Thyroid gland (tissue), 4 donors: ENCODE measurements at regions not wholly inside any gene's neighbourhood (a gene's known extent, or its start where the extent isn't known, plus 50 kb on each side); places are given as distances from the start of the nearest gene placed in this dataset.

Experiments used
- DNase-seq, 2 donors: peaks; one replicate each; pipeline ENCODE4 v3.0.0-alpha.2; 2019
- H3K27ac ChIP-seq, 3 donors: fragments of 200-600 bp; sonication (generic); 1 replicate in 2 of 3; 2 replicates in 1 of 3; pipeline ENCODE4 v1.5.1; 2016 to 2019; ENCODE audit warnings: mild to moderate bottlenecking in 1 of 3, moderate library complexity in 1 of 3
- H3K27me3 ChIP-seq: fragments of 200-600 bp; sonication (generic); one replicate; pipeline ENCODE4 v1.5.1; 2019
- H3K36me3 ChIP-seq, 2 donors: fragments of 200-600 bp; sonication (generic); one replicate each; pipeline ENCODE4 v1.5.1; 2016 to 2019
- H3K4me1 ChIP-seq, 2 donors: fragments of 200-600 bp; sonication (generic); one replicate each; pipeline ENCODE4 v1.5.1; 2017 to 2019
- H3K4me3 ChIP-seq, 3 donors: fragments of 200-600 bp; sonication (generic); replicated peaks in 1 of 3; 1 replicate in 2 of 3; 2 replicates in 1 of 3; pipeline ENCODE4 v1.5.1; 2016; ENCODE audit warnings: mild to moderate bottlenecking in 1 of 3
- H3K9me3 ChIP-seq: fragments of 200-600 bp; sonication (generic); one replicate; pipeline ENCODE4 v1.5.1; 2017
- CTCF ChIP-seq, 6 experiments: fragments of 200-600 bp in 3 of 6; fragments of 450-650 bp in 3 of 6; sonication (generic) in 3 of 6; IDR thresholded peaks; one replicate each; pipeline ENCODE4 v1.5.1; 2016 to 2019; ENCODE audit warnings: antibody characterized with exemption in 6 of 6, mild to moderate bottlenecking in 2 of 6, inconsistent platforms in 1 of 6, moderate library complexity in 1 of 6
- POLR2A ChIP-seq, 2 donors: fragments of 450-650 bp; IDR thresholded peaks; one replicate each; pipeline ENCODE4 v1.6.1; 2017; ENCODE audit warnings: antibody characterized with exemption in 2 of 2, mild to moderate bottlenecking in 2 of 2, moderate library complexity in 1 of 2
- WGBS, 2 donors: methylation state at CpG; one replicate each; pipeline ENCODE4 v1.1.5; 2017; 5-methylcytosine and 5-hydroxymethylcytosine counted together
- intact Hi-C: fragments of 100-400 bp; cut with DNase I; formaldehyde crosslinking; loops from one replicate; pipeline ENCODE4 v1.15.1; 2023

GRCh38 chr4:30370105-30370504, 350.1 kb upstream of the PCDH7 start:
- Histone ChIP-seq H3K27me3 (no peaks in the 10 kb centered on the region), H3K4me3 (no peak overlapping the region), H3K9me3 (no peaks in the 10 kb centered on the region), H3K36me3 (no peaks in the 10 kb centered on the region), H3K4me1 (no peaks in the 10 kb centered on the region), H3K27ac (no peak overlapping the region)
- intact Hi-C loops, result no loop called here
- 85 to 86% methylated on average over 14 of the region's 14 CpGs for WGBS, 2 donors
- no peak for DNase-seq
- no peak for TF ChIP-seq POLR2A (IDR thresholded peaks at IDR 0.05)
- TF ChIP-seq CTCF (IDR thresholded peaks at IDR 0.05), result no peak

GRCh38 chr4:30380404-30380998, 339.7 kb upstream of the PCDH7 start:
- Histone ChIP-seq H3K36me3 (no peaks in the 10 kb centered on the region), H3K27me3 (no peaks in the 10 kb centered on the region), H3K4me3 (no peak overlapping the region), H3K4me1 (no peaks in the 10 kb centered on the region), H3K27ac (no peak overlapping the region), H3K9me3 (no peaks in the 10 kb centered on the region)
- intact Hi-C loops, result no loop called here
- no peak for DNase-seq
- TF ChIP-seq CTCF (IDR thresholded peaks at IDR 0.05), result peak in 1 of 6 experiments; percentile 24
- TF ChIP-seq POLR2A (IDR thresholded peaks at IDR 0.05), result no peak
- WGBS, 2 donors, result 56 to 61% methylated on average over 6 of the region's 6 CpGs

GRCh38 chr4:30385650-30386049, 334.5 kb upstream of the PCDH7 start:
- H3K4me1 ChIP-seq, result no peaks in the 10 kb centered on the region
- 79% methylated on average over 2 of the region's 2 CpGs for WGBS, 2 donors
- DNase-seq, result no peak
- no peak overlapping the region for H3K27ac ChIP-seq
- no peaks in the 10 kb centered on the region for H3K27me3 ChIP-seq
- intact Hi-C loops, result no loop called here
- TF ChIP-seq POLR2A (IDR thresholded peaks at IDR 0.05) (no peak), CTCF (IDR thresholded peaks at IDR 0.05) (no peak)
- H3K9me3 ChIP-seq, result no peaks in the 10 kb centered on the region
- H3K4me3 ChIP-seq, result no peak overlapping the region
- no peaks in the 10 kb centered on the region for H3K36me3 ChIP-seq

GRCh38 chr4:30386266-30386895, 333.8 kb upstream of the PCDH7 start:
- WGBS, 2 donors, result 92 to 94% methylated on average over 4 of the region's 4 CpGs
- Histone ChIP-seq H3K4me3 (no peak overlapping the region), H3K27ac (no peak overlapping the region), H3K9me3 (no peaks in the 10 kb centered on the region), H3K27me3 (no peaks in the 10 kb centered on the region), H3K4me1 (no peaks in the 10 kb centered on the region), H3K36me3 (no peaks in the 10 kb centered on the region)
- TF ChIP-seq CTCF (IDR thresholded peaks at IDR 0.05), result no peak
- no peak for TF ChIP-seq POLR2A (IDR thresholded peaks at IDR 0.05)
- DNase-seq, result no peak
- intact Hi-C loops, result no loop called here

GRCh38 chr4:30395902-30396301, 324.3 kb upstream of the PCDH7 start:
- no peak for DNase-seq
- TF ChIP-seq POLR2A (IDR thresholded peaks at IDR 0.05) (no peak), CTCF (IDR thresholded peaks at IDR 0.05) (no peak)
- Histone ChIP-seq H3K4me3 (no peak overlapping the region), H3K36me3 (no peaks in the 10 kb centered on the region), H3K9me3 (no peaks in the 10 kb centered on the region), H3K27me3 (no peaks in the 10 kb centered on the region), H3K27ac (no peak overlapping the region), H3K4me1 (no peaks in the 10 kb centered on the region)
- 79 to 89% methylated on average over 2 of the region's 2 CpGs for WGBS, 2 donors
- intact Hi-C loops, result no loop called here
